GM21390 (cell line): ENCODE measurements at regions not wholly inside any gene's neighbourhood (a gene's known extent, or its start where the extent isn't known, plus 50 kb on each side); places are given as distances from the start of the nearest gene placed in this dataset.
"Not testable (repeated sequence)": the region's sequence is repeated elsewhere in the genome, so short reads cannot be mapped to it uniquely, and the experiment has no call there.

Experiments
- ATAC-seq: cut with Tn5 transposase; IDR thresholded peaks from one replicate; pipeline ENCODE4 v1.9.1; 2021; ENCODE audit not compliant: unreplicated experiment

DNA sequence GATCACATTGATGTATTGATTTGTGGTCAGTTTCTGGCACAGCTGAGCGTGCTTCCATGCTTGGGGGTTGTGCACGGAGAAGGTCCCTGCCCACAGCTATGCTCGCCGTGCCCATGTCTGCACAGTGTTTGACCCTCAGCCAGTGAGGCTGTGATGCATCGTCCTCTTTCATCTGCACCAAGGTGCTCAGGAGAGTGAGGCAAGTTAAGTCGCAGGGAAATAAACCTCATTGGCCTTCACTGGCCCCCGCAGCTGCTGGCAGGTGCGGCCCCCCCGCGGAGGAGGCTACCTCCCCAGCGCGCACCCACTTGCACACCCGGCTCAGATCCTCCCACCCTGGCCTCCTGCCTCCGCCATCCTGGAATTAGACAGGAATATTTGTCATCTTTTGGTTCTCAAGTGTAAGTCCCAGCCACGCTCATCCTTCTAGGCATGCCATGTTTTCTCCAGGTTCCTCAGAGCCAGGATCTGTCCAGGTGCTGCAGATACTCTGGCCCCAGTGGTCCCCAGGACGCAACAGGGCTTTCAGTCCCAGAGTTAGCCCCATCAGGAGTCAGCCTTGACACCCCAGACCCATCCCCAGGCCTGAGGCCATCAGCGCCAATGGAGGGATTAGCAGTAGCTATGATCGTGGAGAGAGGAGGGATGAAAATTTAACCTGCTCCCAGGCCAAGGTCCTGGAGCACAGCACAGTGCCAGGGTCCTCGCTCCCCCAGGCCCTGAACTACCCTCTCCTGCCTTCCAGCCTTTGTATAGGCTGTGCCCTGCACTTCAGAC is 93.7 kb downstream of the OAT start:
- ATAC-seq, result no peak

DNA sequence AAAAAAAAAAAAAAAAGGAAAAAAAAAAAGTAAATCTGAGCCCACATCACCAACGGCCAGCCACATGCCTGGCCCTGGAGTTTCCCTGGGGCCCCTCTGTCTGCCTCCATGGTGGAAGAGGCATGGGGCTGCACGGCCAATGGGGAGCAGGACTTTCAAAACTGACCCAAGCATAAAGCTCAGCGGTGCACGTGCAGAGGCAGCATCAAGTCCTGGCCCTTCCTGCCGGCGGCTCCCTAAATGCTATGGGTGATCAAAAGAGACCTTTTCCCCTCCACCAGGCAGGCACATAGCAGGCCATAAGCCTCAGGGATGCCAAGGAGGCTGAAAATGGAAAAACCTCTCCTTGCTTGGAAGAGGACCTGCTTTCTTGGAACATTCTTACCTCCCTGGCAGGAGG is 94.3 kb downstream of the OAT start:
- ATAC-seq, result no peak

DNA sequence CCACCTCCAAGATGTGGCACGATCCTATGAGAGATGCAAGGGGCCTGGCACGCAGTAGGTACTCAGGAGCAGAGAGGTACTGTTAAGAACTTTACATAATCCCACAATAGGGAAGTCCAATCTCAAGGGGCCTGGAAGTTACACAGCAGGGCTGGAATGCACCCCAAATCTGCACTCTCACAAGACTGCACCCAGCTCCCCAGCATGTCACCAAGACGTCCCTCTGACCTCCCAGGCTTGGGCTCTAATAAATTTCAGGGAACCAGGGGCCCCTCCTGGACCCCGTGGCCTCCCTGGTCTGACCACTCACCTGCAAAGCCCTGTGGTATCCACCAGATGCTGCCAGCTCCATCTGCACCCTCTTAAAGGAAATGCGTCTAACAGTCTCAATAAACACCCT is 94.9 kb downstream of the OAT start:
- ATAC-seq, result no peak

DNA sequence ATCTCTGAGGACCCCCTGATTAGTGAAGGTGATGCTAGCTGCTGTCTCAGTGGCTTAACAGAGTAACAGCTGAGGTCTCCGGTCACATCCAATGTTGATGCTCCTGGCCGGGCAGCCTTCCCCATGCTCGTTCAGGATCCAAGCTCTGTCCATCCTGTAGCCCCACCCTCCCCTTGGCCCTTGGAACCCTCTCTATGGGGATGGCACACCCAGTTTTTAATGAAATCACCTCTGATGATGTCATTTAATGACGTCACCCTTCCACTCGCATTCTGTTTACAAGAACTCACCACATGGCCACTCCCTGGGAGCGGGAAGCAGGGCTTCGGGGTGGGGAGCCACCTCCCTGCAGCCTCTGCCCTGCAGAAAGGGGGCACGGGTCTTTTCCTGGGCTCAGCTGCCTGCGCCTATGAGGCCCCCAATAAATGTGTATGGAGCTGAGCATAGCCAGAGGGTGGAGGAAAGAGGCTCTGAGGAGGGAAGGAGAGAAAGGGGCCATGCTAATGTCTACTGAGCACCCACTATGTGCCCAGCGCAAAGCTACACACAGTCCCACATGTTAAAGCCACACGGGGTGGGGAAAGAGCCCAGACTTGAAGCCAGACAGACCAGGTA is 95.5 kb downstream of the OAT start:
- no peak for ATAC-seq

DNA sequence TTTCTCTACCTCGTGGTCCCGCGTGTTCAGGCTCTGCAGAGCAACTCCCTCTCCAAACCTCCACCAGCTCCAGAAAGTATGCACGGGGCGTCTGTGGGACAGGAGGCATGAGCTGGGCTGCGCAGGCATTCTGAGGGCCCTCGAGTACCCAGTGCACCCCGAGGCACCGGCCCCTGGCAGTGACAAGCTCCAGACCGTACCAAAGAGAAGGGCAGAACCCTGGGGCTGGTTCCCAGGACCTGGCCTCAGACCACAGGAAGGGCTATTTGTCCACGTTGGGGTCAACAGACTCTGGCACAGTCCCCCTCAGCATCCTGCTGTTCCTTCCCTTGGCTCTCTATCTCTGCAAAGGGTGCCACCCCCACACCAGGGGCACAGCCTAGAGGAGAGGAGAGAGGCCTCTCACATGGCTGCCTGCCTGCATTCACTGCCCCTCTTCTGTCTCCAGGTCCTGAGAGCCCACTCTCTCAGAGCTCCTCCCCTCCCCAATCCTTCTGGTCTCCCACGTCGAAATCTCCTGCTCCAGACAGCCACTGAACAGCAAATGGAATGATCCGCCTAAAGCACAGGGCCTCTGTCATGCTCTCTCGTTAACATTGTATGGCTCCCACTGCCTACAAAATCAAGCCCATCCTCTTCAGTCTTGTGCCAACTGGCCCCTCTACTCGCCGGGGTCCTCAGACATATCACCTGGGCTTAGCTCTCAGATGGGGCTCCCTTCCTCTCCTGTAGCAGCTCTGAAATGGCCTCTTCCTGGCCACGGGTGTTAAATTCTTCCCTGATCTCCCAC is 96.3 kb downstream of the OAT start:
- no peak for ATAC-seq

DNA sequence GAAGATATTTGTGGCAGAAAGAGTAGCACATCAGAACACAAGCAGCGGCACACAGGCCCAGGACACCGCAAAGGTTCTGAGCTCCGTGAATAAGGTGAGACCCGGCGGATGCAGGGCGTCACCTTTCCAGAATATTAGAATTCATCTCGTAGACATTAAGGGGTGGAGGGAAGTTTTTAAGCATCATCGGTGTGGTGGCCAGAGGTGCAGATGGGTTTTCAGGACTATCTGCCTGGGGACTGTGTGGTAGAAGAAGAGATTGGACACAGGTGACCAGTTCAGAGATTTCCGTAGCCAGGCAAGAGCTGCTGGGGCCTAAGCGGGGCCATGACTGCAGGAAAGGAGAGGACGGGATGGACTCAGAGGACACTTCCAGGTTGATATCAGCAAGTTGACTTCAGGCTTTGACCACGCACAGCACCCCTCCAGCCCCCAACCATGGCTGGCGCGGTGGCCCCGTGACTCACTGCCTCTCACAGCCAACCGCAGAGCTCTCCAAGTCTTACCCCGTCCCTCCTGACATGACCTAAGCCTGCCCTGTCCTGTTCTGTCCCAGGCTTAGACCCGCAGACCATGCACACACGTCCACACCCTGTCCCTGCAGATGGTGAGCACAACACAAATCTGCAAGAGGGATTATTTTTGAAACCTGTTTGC is 97.2 kb downstream of the OAT start:
- no peak for ATAC-seq

DNA sequence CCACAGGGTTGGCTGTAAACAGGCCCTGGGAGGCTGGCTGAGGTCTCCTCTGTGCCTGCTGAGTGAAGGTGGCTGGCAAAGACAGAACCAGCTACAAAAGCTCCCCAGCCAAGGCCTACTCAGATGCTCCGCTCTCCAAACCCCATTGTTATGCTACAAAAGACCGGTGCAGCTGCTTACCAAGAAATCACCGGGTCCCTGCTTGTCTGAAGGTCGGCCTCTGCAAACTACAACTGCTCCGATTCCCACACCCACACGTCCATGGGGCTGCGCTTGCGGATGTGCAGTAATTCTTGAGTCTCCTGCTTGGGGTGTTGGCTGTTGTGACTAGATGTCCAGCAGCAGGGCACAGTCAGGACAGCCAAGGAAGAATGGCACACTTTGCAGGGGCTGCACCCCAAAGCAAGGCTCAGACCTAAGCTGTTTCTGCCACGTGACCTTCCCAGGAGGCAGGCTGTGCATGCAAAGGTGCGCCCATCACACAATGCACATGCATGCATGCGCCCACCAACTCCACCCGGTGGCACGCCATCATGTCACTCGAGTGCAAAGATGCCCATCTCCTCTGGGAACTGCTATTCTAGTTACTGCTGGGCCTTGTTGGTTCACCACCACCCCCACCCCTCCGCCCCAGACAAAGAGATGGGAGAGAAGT is 97.8 kb downstream of the OAT start:
- ATAC-seq, result no peak

DNA sequence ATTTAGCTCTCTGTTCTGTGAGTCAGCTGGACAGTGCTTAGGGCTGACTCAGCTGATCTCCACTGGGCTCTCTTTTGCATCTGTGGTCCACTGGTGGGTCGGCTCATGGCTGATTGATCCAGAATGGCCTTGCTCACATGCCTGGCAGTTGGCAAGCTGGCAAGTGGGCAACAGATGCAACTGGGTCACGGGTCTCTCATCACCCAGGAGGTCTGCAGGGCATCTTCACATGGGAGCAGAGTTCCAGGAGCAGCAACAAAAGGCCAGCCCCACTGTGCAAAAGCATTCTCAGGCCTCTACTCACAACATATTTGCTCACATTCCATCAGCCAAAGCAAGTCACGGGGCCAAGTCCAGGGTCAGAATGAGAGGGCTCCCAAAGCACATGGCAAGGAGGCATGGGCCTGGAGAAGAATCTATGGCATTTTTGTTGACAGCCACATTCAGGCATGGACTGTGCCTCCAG is 98.8 kb downstream of the OAT start:
- no peak for ATAC-seq

DNA sequence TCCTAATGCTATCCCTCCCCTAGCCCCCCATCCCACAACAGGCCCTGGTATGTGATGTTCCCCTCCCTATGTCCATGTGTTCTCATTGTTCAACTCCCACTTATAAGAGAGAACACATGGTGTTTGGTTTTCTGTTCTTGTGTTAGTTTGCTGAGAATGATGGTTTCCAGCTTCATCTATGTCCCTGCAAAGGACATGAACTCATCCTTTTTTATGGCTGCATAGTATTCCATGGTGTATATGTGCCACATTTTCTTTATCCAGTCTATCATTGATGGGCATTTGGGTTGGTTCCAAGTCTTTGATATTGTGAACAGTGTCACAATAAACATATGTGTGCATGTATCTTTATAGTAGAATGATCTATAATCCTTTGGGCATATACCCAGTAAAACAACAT is 99.2 kb downstream of the OAT start:
- ATAC-seq, result not testable (repeated sequence)

DNA sequence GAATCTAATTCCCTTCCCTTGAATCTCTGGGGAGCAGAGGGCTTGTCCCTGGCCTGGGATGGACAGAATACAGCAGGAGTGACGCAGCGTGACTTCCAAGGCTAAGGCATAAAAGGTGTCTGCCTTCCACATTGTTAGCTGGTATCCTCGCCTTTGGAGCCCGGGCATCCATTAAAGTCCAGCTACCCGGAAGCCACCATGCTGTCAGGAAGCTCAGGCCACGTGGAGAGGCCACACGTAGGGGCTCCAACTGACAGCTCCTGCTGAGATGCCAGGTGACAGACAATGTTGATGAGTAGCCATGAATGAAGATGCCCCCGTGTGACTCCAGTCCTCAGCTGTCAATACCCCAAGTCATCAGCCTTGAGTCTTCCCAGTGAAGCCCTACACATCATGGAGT is 99.9 kb downstream of the OAT start:
- no peak for ATAC-seq

DNA sequence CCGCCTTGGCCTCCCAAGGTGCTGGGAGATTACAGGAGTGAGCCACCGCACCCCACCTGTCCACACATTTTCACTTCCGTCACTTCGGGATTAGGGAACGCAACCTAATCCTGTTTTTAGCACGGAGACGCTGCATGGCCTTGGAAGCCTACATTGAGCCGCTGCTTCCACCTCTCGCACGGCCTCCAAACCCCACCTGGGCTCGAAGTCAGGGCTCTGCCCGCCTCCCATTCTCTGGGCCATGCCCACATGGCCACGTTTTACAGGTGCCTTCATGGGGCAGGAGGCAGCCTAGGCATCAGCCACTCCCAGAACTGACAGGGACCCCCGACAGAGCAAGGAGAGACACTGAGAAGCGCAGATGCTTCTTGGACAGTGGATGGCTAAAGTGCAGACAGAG is 100.6 kb downstream of the OAT start:
- ATAC-seq, result no peak

DNA sequence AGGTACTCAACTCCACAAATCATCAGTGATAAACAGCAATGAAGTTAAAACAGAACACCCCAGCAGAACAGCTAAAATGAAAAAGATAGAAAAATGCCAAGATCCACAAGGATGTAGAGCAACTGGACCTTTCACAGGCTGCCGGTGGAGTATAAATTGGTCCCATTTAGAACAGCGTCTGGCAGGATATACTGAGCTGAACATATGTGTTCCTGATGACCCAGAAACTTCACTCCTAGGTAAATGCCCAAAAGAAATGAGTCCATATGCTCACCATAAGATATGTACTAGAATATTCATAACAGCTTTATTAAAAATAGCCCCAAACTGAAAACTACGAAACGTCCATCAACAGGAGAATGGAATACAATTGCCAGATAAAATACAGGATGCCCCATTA is 102.4 kb downstream of the OAT start:
- ATAC-seq, result no peak

DNA sequence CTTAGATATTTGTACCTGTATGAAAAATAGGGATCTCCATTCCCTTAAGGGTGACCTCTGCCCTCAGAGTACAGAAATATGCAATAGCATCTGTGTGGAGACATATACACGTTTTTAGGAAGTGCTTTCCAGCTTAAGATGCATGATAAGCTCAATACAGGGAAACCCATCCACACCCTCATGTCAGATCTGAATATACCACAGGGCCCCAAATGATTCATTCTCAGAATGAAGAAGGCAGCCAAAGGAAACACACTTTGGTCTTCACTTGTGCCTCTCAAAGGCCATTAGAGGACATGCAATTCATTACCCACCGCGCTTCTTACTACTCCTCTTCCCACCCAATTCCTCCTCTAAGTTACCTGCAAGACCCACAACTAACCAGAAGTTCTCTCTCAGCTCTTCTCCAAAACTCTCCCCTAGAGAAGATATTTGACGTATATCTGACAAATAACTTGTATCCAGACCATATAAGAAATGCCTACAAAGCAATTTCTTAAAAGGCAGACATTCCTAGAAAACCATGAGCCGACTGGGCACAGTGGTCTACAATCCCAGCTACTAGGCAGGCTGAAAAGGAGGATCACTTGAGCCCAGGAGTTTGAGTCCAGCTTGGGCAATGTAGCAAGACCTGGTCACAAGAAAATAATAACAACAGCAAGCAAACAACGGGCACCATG is 103.0 kb downstream of the OAT start:
- ATAC-seq, result no peak

DNA sequence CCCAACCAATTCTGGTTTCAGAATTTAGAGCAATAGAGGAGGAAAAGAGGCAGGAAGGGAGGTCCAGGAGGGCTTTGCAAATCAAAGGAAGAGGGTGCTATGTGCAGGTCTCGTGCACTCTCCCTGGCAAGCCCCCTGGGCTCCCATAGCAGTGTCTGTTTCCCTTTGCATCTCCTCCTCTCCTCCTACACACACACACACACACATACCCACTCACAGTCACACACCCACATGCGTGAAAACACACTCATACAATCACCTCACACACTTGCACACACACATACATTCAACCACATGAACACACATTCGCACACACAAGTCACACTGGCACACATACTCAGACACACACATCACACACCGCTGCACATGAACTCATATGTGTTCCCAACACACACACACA is 105.3 kb downstream of the OAT start:
- no peak for ATAC-seq

DNA sequence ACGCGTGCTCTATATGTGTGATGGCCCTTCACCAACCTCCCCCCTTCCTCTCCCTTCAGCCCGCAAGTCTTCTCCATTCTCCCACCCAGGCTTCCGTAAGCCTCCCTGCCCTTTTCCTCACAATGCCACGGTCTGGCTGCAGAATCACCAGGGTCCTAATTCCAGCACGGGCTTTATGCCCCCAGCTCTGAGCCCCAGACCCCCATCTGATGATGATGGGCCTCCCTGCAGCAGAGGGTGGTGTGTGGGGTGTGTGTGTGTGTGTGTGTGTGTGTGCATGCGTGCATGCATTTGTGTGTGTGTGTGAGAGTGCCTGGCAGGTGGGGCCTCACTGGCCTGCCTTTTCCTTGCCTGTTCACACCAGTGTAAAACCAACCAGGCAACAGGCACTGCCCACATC is 109.9 kb downstream of the OAT start:
- ATAC-seq, result no peak

DNA sequence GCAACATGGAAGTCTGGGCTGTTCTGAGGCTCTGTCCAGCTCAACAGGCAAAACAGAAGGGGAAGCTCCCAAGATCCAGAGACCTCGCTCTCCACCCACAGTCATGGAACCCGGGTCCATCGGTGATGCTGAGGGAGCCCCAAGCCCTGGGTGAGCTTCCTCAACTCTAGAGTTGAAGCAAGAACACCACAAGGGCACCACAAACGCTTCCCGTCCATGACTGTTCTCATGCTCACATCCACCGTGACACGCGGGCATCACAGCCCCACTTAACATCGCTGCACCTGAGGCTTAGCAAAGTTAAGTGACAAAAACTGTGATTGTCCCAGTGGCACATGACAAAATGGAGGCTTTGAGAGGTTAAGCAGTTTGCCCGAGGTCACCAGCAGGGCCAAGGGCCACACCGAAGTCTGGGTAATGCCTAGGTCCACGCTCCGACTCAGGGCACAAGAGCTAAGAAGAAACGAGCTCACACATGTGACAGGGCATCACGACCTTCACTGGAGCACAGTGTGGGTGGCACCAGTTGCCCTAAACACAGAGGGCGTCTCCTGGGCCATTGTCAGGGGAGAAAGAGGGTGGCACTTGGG is 110.6 kb downstream of the OAT start:
- no peak for ATAC-seq

DNA sequence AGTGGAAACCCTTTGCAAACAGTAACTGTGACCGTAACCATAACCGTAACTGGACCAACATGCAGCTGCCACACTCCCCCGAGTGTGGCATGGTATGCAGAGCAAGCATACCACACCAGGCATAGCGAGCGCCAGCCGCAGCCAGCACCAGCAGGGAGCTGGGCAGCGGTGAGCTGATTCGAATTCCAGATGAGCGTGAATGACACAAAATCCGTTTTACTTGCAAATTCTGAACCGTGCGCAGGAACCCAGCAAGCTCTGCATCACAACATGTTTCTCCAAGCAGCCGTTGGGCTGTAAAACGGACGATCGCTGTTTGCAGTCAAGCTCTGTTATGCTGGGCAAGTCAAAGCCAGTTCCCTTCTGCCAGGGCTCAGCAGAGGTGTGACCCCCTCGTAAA is 111.1 kb downstream of the OAT start:
- no peak for ATAC-seq

DNA sequence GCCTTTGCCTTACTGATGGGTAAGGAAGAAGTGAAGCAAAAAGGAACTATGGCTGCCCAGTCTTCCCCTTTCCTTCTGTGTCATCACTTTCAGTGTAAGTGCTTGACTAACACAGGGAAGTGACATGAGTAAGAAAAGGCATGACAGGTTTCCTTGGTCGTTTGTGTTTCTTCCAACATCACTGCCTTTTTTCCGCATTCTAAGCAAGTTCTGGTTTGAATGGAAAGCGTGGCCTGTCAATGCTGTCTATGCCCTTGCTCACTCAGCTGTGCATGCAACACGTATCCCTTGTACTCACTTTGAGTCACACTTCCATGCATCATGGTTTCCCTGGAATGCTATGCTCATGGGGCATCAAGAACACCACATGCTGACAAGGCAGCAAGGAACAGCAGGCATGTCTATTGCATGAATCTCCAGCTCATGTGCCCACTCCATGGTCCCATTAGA is 111.8 kb downstream of the OAT start:
- no peak for ATAC-seq

DNA sequence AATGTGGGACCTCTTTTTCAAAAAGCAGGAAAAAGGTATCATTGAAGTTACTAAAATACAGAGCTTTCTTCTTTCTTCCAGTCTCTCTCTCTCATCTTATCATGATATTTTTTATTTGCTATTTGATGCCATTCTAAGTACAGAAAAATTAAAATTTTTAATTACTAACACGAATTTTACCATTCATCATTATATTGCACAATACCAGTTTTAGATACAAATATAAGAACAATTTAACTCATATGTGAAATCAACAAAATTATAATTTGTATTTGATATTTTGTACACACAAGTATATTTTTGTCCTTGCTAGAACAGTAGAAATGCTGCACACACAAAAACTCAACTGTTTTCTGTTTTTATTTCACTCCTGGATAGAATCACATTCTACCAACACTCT is 112.2 kb downstream of the OAT start:
- ATAC-seq, result no peak

DNA sequence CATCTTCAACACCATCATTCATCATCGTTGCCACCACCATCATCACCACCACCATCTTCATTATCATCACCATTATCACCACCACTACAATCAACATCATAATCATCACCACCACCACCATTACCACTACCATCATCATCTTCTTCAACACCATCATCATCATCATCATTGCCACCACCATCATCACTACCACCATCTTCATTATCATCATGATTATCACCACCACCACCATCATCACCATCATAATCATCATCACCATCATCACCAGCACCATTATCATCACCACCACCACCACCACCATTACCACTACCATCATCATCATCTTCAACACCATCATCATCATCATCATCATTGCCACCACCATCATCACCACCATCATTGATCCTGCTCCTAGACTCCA is 112.7 kb downstream of the OAT start:
- no peak for ATAC-seq
